ENCODE measurements at regions not wholly inside any gene's neighbourhood (a gene's known extent, or its start where the extent isn't known, plus 50 kb on each side); places are given as distances from the start of the nearest gene placed in this dataset.

- no peak for DNase-seq
Observed at GRCh38 chr9:93875330-93875729, 79.8 kb downstream of the BARX1 start.

- DNase-seq, result no peak
Observed at GRCh38 chr9:93874242-93874641, 80.9 kb downstream of the BARX1 start.

GRCh38 chr9:93871286-93871685, 83.9 kb downstream of the BARX1 start:
- no peak for DNase-seq

GRCh38 chr9:93869863-93870262, 85.3 kb downstream of the BARX1 start:
- no peak for DNase-seq

- DNase-seq, result no peak
Observed at GRCh38 chr9:93869088-93869487, 86.1 kb downstream of the BARX1 start.

- DNase-seq, result no peak
Observed at GRCh38 chr9:93865716-93866115, 89.4 kb downstream of the BARX1 start.

GRCh38 chr9:93865245-93865644, 89.9 kb downstream of the BARX1 start:
- DNase-seq, result no peak

GRCh38 chr9:93864840-93865239, 90.3 kb downstream of the BARX1 start:
- no peak for DNase-seq

- no peak for DNase-seq
Observed at GRCh38 chr9:93864032-93864431, 91.1 kb downstream of the BARX1 start.

GRCh38 chr9:93862877-93863545, 92.1 kb downstream of the BARX1 start:
- DNase-seq, result no peak

GRCh38 chr9:93861736-93862358, 93.3 kb downstream of the BARX1 start:
- no peak for DNase-seq

GRCh38 chr9:93860694-93861658, 94.2 kb downstream of the BARX1 start:
- no peak for DNase-seq

GRCh38 chr9:93859431-93860215, 95.5 kb downstream of the BARX1 start:
- DNase-seq, result no peak

GRCh38 chr9:93857528-93857927, 97.6 kb downstream of the BARX1 start:
- DNase-seq, result no peak

GRCh38 chr9:93852728-93853127, 102.4 kb downstream of the BARX1 start:
- no peak for DNase-seq

- DNase-seq, result no peak
Observed at GRCh38 chr9:93846349-93846748, 108.8 kb downstream of the BARX1 start.

- DNase-seq, result no peak
Observed at GRCh38 chr9:93843396-93843795, 111.8 kb downstream of the BARX1 start.

GRCh38 chr9:93830606-93831005, 124.5 kb downstream of the BARX1 start:
- no peak for DNase-seq

GRCh38 chr9:93830012-93830596, 125.1 kb downstream of the BARX1 start:
- DNase-seq, result no peak

GRCh38 chr9:93829271-93830011, 125.7 kb downstream of the BARX1 start:
- DNase-seq, result no peak

GRCh38 chr9:93828331-93829097, 126.6 kb downstream of the BARX1 start:
- DNase-seq, result no peak

Measured in inflammatory macrophage treated with lipopolysaccharide for 1 hour (primary cell).